Pulmonary artery endothelial cell (primary cell): ENCODE measurements at regions not wholly inside any gene's neighbourhood (a gene's known extent, or its start where the extent isn't known, plus 50 kb on each side); places are given as distances from the start of the nearest gene placed in this dataset.
"Not testable (repeated sequence)": the region's sequence is repeated elsewhere in the genome, so short reads cannot be mapped to it uniquely, and the experiment has no call there.

Experiments
- DNase-seq: peaks from one replicate; pipeline ENCODE4 v3.0.0-alpha.2; 2011; ENCODE audit warnings: low read depth, low spot score

DNA sequence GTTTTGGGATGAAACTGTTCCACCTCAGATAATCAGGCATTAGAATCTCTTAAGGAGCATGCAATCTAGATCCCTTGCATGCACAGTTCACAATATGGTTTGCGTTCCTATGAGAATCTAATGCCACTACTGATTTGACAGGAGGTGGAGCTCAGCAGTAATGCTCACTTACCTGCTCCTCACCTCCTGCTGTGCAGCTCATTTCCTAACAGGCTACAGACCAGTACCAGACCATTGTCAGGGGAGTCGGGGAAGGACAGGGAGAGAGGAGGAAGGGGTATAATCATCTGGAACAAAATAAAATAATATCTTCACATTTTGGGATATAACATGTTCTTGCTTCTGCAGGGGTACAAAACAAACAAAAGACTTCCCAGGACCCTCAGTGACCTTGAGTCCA is 532.0 kb upstream of the FSHR start:
- no peak for DNase-seq

DNA sequence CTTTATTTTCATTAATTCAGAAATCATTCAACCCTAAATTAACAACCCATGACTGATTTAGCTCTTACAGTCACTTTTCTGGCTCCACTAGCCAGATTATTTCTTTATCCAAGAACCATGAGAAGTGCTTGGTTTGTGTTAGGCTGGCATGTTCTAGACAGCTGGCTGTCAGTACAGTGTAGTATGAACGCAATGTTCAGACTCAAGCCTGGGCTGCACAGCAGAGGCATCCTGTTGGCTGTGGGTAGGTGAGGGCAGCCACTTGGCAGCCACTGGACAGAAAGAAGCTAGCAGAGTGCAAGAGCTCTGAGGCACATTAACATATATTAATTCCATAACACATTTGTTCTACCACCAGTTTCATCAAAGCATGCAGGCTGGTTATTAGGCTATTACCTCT is 522.9 kb upstream of the FSHR start:
- DNase-seq, result no peak

DNA sequence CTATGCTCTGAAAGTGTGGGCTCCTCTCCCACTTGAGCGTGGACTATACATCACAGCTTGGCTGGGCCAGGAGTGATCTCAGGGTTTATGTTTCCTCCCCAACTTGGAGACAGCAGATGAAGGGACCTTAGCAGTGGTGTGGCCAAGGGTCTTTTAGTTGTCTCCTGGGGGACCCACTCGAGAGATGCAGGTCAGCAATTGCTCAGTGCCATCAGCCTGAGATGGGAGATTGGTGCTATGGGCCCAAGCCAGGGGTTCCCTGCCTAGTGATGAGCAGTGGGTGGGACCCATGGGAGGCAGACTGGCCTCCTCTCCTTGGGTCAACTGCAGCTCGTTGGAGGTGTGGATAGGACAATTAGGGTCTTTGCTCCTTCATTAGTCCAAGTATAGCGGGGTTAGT is 510.5 kb upstream of the FSHR start:
- no peak for DNase-seq

DNA sequence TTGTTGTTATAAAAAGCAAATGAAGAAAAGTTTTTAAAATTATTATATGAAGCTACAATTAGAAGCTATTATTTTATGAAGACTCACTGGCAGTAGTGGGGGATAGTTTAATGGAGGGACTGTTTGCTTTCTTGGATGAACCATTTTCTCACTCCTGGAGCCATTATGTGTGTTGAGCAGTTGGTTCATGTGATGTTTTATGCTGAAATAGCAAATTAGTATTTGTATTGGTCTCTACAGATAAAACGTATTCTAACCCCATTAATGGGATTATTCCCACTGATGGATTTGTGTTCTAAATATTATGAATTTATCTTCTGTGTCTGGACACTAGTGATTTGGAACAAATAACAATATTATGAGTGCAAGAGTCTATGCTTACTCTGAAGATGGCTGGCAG is 507.5 kb upstream of the FSHR start:
- no peak for DNase-seq

DNA sequence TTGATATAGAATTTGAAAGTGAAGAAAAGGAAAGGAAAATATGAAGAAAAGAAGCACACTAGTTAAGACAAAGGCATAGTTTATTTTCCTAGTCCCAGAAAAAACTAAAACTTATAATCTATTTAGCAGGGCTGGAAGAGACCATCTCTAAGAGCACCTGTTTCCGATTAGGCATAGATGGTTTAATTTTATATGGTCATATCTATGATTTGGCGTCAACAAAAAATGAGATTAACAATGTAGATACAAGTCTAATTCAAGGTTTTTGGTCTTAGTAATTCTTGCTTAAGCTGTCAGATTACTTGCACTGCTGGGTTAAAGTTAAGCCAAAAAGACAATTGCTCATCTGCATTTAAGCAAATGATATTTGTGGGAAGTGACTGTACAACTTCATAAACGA is 502.5 kb upstream of the FSHR start:
- DNase-seq, result no peak

DNA sequence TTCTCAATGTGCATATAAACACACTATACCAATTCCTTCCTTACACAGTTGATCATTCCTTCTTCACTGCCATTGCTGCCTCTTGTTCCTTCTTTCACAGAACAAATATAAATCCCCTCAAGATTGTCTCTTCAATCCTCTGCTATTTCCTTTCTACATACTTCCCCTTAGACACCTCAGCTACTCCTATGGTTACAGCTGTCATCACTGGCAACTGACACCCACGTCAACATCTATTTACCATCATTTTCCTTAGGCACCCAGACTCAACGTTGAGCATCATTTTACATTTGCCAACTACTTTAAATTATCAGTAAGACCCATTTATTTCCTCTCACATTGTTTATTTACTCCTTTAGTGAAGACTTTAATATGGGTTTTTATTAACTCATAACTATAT is 488.8 kb upstream of the FSHR start:
- no peak for DNase-seq

DNA sequence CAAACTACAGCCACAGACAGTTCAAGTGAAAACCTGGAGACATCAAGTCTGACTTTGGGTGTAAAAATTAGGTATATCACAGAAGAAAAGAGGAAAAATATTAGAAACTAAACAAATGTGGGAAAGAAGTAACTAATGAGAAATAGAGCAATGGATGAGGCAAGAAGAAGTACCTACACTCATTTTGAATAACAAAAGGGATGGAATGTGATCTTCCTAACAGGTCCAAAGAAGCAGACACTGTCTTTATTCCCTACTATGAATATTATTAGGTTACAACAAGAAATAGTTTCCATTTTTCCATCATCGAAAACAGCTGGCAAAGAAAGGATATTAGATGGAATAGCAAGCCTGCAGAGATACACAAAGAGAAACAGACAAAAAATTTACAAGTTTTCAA is 486.3 kb upstream of the FSHR start:
- DNase-seq, result no peak

DNA sequence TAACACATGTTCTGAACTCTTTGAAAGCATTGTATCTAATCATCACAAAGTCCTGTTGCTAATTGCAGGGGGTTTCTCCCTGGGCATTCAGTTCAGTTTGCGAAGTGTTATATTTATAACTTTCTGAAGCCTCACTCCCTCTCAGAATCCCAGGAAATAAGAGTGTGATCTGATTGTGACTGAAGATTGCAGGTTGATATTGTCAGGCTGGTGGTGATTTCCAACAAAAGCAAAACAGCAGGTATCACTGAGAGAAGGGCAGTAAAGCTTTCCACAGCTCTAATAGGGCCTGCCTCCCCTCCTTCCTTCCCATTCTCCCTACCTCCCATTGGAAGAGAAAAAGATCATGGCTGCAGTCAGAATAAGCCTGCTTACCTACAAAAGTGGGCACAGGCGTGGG is 466.7 kb upstream of the FSHR start:
- no peak for DNase-seq

DNA sequence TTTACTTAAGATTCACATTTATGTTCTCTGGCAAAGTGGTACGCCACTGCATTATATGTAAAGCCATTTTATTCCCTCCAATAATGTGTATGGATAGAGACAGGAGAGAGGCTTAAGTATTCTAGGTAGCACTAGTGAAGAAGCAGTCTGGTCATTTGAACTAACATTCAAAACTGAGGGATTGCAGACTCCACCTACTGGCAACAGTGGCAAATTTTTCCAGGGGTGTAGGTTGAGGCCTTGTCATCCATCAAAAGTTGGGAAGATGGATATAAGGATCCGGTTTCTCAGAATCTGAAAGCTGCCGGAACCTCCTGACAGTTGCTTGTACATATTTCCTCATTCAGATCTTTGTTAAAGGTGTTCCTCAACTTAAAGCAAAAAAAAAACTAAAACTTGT is 465.5 kb upstream of the FSHR start:
- no peak for DNase-seq

DNA sequence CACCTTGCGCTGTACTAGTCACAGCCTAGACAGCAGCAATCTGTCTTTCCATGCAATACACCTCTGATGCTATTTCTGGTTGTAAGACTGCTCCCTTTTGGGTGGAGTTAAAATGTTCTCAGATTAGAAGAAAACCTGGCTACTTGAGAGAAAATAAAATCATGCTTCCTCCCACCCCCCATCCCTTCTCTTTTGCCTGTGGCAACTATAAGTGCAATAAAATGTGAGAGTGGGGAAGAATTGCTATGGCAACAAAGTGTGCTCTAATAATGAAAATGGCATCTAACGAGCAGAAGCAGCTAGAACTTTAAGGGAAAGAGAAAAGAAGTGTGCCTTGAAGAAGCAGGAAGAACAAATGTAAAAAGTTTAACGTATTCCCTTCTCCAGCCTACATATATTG is 464.2 kb upstream of the FSHR start:
- DNase-seq, result no peak

DNA sequence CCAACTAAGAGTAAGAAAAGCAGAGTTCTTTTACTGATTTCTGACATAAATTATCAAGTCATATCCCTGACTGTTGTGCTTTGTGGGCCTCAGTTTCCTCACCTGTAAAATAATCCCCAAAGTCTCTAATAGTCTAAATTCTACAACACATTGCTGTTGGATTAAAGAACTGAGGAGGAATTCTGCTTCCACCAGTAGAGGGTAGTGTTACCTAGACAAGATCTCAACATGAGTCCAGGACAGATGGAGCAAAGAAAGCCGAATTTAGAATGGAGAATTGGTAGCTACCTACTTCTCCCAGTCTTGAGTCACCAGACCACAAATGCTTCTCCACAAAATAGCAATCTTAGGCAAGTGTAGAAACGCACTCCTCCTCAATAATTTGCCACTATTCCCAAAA is 462.5 kb upstream of the FSHR start:
- DNase-seq, result no peak

DNA sequence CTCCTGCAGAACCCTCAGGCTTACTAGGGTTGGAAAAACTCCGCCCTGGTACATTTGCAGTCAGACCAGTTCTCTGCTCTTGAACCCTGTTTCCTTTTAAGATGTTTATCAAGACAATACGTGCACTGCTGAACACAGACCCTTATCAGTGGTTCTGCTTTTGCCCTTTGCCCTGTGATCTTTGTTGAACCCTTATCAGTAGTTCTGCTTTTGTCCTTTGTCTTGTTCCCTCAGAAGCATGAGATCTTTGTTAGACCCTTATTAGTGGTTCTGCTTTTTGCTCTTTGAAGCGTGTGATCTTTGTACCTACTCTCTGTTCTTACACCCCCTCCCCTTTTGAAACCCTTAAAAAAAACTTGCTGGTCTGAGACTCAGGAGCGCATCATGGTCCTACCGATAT is 457.5 kb upstream of the FSHR start:
- not testable (repeated sequence) for DNase-seq

DNA sequence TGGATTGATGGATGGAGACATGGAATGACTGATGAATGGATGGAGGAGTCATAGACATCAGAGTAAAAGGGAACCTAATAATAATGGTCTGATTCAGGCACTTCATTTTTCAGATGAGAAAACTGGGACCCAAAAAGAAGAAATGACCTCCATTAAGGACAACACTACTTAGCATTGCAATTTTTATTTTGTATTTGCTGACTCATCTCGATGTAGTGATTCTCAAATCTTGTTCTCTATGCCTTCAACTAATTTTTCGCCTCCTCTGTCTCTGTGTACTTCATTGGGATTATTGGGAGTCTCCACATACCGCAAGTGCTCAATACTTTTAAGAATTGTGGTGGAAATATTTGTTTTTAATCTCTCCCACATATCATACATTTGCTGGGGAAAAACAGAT is 446.2 kb upstream of the FSHR start:
- DNase-seq, result no peak

DNA sequence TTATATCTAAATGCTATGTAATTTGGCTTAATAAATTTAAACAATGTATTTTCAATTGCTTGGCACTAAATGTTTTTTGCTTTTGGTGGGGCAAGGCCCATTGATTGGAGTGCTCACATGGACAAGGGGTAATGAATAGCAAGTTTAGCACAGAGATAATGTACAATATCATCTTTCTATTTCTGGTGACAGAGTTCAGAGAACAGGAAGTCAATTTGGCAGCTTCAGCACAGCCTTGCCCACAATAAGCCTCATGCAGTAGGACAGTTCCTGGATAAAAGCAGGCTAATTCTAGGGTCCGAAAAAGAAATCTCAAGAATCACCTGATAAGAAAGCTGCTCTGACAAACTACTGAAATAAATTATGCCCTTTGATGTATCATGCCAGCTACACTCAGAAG is 443.9 kb upstream of the FSHR start:
- no peak for DNase-seq

DNA sequence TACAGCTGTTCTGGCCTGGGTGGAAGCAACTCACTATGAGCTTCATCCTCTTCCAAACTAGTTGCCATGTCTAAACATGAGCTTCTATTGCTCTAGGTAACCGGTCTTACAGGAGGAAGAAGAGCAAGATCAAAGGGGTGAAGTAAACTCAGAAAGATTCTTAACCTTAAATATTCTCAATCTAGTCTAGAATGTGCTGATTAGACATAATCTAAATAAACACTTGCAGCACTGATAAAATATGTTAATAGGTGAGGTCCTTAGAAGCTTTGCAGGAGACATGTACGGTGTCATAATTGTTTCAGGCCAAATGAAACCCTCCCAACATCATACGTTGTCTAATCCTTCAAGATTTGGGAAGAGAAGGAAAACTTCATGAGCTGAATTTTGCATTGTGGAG is 431.6 kb upstream of the FSHR start:
- DNase-seq, result no peak

DNA sequence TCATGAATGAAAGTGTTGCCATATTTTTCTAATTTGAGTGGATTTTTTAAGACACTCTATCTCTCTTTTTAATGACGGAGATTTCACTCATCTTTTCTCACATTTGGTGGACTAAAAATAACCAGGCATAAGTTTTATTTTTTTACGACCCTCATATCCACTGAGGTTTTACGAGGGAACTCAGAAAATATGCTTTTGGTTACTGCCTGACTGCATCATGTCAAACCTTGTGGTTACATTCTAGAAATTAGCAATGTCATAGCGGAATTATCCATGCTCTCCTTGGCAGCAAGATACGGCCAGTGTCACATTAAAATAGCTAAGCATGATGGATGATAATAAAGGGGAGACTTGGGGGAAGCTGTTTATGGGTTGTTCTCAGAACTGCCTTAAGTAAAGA is 428.6 kb upstream of the FSHR start:
- no peak for DNase-seq

DNA sequence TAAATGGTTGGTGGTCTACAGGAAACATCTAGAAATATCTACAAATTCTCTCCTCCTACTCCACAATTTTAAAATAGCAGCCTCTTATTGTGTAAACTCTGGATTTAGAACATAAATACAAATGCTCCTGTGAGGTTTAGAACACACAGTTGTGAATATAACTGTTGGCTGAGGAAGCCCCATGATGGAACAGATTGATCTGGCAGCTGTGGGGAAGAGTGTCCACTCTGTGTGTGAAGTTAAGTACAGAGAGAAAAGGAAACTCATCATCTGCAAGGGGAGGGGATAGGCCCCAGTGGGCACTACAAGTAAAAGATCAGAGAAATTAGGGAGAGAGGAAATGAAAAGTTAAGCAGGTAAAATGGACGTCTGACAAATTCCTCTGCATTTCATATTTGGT is 422.7 kb upstream of the FSHR start:
- no peak for DNase-seq

DNA sequence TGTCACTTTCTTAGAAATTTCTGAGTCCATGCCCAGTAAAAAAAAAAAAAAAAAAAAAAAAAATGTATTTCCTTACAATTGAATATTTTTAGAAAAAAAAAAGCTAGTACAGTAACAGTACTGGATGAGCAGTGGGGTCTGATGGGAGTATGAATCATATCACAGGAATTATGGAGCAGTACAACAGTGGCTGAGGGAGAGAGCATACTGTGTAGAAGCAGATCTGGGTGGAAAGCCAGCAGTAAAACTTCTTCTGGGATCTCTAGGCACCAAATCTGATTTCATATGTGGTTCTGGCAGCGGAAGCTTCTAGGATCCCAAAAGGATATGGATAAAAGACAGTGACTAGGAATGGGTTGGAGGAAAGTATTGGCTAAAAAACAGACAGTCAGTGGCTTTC is 414.9 kb upstream of the FSHR start:
- DNase-seq, result no peak

DNA sequence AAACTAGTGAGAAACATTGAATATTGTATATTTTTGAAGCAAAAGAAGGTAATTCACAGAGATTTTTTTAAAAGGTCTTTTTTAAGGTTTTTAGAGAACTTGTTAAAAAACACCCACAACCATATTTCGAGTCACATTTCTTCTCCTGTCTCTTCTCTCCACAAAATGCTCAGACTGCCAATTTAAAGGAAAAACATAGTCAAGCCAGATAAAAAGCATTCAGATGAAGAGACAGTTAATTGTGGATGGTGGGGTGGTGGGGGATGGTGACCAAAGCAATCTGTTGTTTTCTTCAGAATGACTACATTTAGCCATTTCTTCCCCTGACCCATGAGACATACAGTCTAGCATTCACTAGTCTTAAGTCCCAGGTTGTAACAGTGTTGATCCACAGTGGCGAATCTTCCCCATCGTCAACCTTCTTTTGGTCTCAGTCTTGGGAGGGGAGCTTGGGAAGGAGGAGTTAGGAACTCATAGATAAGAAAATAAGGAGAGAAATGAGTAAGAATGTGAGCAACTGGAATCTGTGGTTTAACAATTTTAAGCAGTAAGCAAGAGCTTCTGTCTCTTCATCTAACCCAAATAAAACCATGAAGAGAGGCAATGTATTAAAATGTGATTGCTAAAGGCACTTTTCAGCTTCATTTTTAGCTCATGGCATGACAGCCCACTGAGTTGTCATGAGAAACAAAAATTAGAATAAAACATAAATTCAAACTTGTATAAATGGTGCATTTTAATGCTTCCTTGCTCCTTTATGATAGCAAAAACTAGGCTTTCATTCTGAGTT is 413.7 kb upstream of the FSHR start:
- DNase-seq, result no peak

DNA sequence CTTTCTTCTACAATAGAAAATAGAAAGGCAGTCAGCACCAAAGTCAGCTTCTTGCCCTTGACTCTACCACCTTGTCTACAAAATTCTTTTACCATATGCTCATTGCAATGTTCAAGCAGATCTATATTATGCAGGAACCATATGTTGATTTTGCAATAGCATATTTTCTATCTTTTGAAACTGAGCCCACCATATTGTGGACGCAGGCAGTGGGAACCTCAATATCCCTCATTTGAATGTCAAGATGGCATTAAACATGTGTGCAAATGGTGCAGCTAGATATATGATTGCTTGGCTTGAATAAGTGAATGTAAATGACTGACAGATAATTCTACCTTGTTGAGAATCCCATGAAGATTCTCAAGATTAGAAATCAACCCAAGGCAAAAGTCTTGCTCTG is 412.7 kb upstream of the FSHR start:
- no peak for DNase-seq

DNA sequence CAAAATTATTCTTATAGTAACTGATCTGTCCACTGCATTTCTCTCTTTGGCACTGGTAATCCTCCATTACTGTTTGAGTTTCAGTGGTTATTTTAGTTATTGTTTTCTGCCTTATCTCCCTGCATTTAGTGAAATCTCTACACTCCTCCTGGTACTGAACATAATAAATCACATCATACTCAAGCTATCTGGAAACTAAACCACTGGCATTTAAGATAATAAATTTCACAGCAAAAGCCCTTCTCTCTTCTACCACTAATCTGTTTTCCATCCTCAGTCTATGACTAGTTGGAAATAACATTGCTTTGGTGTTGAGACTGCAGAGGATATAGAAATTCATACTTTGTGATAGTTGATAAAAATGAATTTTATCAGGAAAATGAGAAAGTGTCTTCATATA is 399.3 kb upstream of the FSHR start:
- no peak for DNase-seq

DNA sequence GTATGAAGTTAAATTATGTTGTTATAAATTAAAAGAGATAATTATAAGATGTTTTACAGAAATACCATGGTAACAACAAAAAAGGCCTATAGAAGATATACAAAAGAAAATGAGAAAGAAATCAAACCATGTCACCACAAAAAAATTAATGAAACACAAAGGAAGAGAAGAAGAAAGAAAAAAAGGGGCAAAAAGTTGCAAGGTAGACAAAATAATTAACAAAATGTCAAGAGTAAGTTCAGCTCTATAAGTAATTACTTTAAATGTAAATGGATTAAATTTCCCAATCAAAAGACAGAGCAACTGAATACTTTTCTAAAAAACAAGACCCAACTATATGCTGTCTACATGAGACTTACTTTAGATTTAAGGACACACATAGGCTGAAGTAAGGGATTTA is 378.4 kb upstream of the FSHR start:
- DNase-seq, result no peak

DNA sequence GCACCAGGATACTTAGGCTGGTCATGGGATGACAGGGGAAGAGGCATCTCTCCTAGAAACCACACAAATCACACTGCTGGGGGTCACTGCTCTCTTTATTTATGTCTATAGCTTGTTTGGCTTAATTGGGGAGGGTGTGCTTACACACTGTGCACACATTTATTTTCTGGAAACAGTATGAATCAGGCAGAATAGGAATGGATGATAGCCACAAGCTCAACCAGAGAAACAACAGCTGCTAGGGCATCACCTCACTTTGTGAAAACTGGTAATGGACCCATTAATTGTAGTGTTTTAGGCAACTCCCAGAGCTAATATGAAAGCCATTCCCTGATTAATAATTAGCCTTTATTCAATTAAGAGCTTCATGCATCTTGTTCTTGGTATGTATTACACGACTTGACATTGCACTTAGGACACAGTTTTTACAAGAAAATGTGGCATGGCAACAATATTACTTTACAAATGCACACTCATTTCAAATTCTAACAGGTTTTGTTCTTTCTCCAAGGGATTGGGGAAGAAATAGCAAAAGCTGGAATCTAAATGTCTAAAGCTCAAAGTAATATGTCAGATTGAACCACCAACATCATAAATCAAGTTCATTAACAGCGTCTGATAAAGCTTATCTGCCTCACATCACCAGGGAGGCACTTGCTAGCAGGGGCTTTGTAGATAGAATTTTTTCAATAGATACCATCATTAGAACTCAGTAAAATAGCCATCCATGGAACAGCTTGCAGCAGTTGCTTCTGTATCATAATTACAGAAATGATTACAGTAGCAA is 361.9 kb upstream of the FSHR start:
- DNase-seq, result no peak
